H1 (cell line): ENCODE measurements at regions not wholly inside any gene's neighbourhood (a gene's known extent, or its start where the extent isn't known, plus 50 kb on each side); places are given as distances from the start of the nearest gene placed in this dataset.
"Not testable (repeated sequence)": the region's sequence is repeated elsewhere in the genome, so short reads cannot be mapped to it uniquely, and the experiment has no call there.

ENCODE experiments used
- CTCF ChIA-PET: fragments of 300-600 bp; sonication (Branson Sonifier 250); formaldehyde crosslinking; loops from one replicate; lab custom pipeline; 2021; ENCODE audit not compliant: partially characterized antibody; lab: Charles Lee
- POLR2A ChIA-PET: fragments of 300-600 bp; sonication (Branson Sonifier 250); formaldehyde crosslinking; loops from one replicate; lab custom pipeline; 2021; ENCODE audit warnings: inconsistent platforms; ENCODE audit not compliant: partially characterized antibody; lab: Charles Lee
- DNase-seq, 2 experiments: peaks; one replicate each; pipeline versions ENCODE4 v3.0.0 to v3.0.0-alpha.2; 2010 to 2022; ENCODE audit warnings: low spot score in 2 of 2, low read depth in 1 of 2, mixed read lengths in 1 of 2
- FAIRE-seq: peaks from 2 replicates; lab custom pipeline; 2011; peaks lifted over from hg19 to GRCh38; lab: Jason Lieb, UNC
- H2AFZ ChIP-seq: 2 replicates; pipeline ENCODE4 v1.8.1; 2012; ENCODE audit warnings: low read length, inconsistent platforms
- H2AK5ac ChIP-seq: 2 replicates; pipeline ENCODE4 v1.6.1; 2013; ENCODE audit warnings: low read depth, low read length
- H2BK120ac ChIP-seq: replicated peaks from 2 replicates; pipeline ENCODE3; 2013; ENCODE audit warnings: low read depth, low read length, inconsistent platforms
- H2BK12ac ChIP-seq: 2 replicates; pipeline ENCODE4 v1.6.1; 2013; ENCODE audit warnings: low read depth, low read length
- H2BK15ac ChIP-seq: 2 replicates; pipeline ENCODE4 v1.6.1; 2013; ENCODE audit warnings: low read length
- H2BK20ac ChIP-seq: 2 replicates; pipeline ENCODE4 v1.6.1; 2013; ENCODE audit warnings: low read length
- H2BK5ac ChIP-seq: 2 replicates; pipeline ENCODE4 v1.6.1; 2013; ENCODE audit warnings: low read depth, low read length
- H3K14ac ChIP-seq: 2 replicates; pipeline ENCODE4 v1.6.1; 2013; ENCODE audit warnings: inconsistent platforms; ENCODE audit not compliant: insufficient read length
- H3K18ac ChIP-seq: 2 replicates; pipeline ENCODE4 v1.6.1; 2013; ENCODE audit warnings: low read length; ENCODE audit errors: extremely low read depth
- H3K23ac ChIP-seq: 2 replicates; pipeline ENCODE4 v1.6.1; 2013; ENCODE audit warnings: inconsistent platforms; ENCODE audit not compliant: insufficient read length
- H3K23me2 ChIP-seq: 2 replicates; pipeline ENCODE4 v1.6.1; 2013; ENCODE audit warnings: low read depth, low read length
- H3K27ac ChIP-seq: 2 replicates; pipeline ENCODE4 v1.6.1; 2011; ENCODE audit warnings: low read depth, low read length, inconsistent platforms
- H3K27me3 ChIP-seq, 4 experiments: replicated peaks in 1 of 4; 1 replicate in 1 of 4; 2 replicates in 3 of 4; pipeline versions ENCODE4 v1.6.1 to v1.8.1; 2011 to 2013; ENCODE audit warnings: low read length in 3 of 4, mild to moderate bottlenecking in 3 of 4, inconsistent platforms in 2 of 4, mixed read lengths in 2 of 4, moderate library complexity in 1 of 4; ENCODE audit not compliant: control insufficient read depth in 3 of 4, insufficient read depth in 3 of 4; ENCODE audit errors: extremely low read depth in 1 of 4
- H3K36me3 ChIP-seq, 4 experiments: 2 replicates each; pipeline versions ENCODE4 v1.6.1 to v1.8.1; 2011 to 2013; ENCODE audit warnings: mild to moderate bottlenecking in 4 of 4, low read length in 3 of 4, moderate library complexity in 2 of 4, control low read depth in 1 of 4, inconsistent platforms in 1 of 4; ENCODE audit not compliant: insufficient read depth in 4 of 4, control insufficient read depth in 2 of 4
- H3K4ac ChIP-seq: replicated peaks from 2 replicates; pipeline ENCODE3; 2013; ENCODE audit warnings: low read length, low read depth, mixed read lengths, inconsistent platforms; ENCODE audit not compliant: insufficient read length
- H3K4me1 ChIP-seq, 4 experiments: replicated peaks in 1 of 4; 1 replicate in 1 of 4; 2 replicates in 3 of 4; pipeline versions ENCODE4 v1.6.1 to v1.8.1; 2011 to 2013; ENCODE audit warnings: low read length in 3 of 4, inconsistent platforms in 2 of 4, mixed read lengths in 1 of 4; ENCODE audit not compliant: insufficient read depth in 4 of 4, control insufficient read depth in 3 of 4
- H3K4me2 ChIP-seq, 2 experiments: 2 replicates each; pipeline versions ENCODE4 v1.6.1 to v1.8.1; 2011 to 2013; ENCODE audit warnings: low read depth in 2 of 2, low read length in 2 of 2, control low read depth in 1 of 2, inconsistent platforms in 1 of 2, mild to moderate bottlenecking in 1 of 2; ENCODE audit not compliant: insufficient read depth in 1 of 2
- H3K4me3 ChIP-seq, 4 experiments: fragments of 200-600, 300-600 bp in 1 of 4; sonication (generic), shearing (Covaris generic), sonication (Bioruptor Twin) in 1 of 4; 2 replicates each; pipeline versions ENCODE4 v1.5.1 to v1.8.1; 2011 to 2016; ENCODE audit warnings: low read length in 4 of 4, low read depth in 3 of 4, control low read depth in 2 of 4, inconsistent platforms in 2 of 4, mild to moderate bottlenecking in 2 of 4, mixed read lengths in 1 of 4, moderate library complexity in 1 of 4; ENCODE audit not compliant: insufficient read depth in 2 of 4; ENCODE audit errors: extremely low read depth in 1 of 4
- H3K56ac ChIP-seq: replicated peaks from 2 replicates; pipeline ENCODE3; 2013; ENCODE audit warnings: low read depth, mild to moderate bottlenecking, mixed read lengths, low read length, inconsistent platforms; ENCODE audit not compliant: insufficient read length
- H3K79me1 ChIP-seq: 2 replicates; pipeline ENCODE4 v1.6.1; 2013; ENCODE audit warnings: low read depth, low read length, control low read depth
- H3K79me2 ChIP-seq, 2 experiments: 2 replicates each; pipeline versions ENCODE4 v1.6.1 to v1.8.1; 2012 to 2013; ENCODE audit warnings: low read length in 2 of 2, mild to moderate bottlenecking in 2 of 2, inconsistent platforms in 1 of 2; ENCODE audit not compliant: insufficient read depth in 2 of 2, control insufficient read depth in 1 of 2
- H3K9ac ChIP-seq, 4 experiments: replicated peaks in 1 of 4; 1 replicate in 1 of 4; 2 replicates in 3 of 4; pipeline versions ENCODE4 v1.6.1 to v1.8.1; 2011 to 2013; ENCODE audit warnings: low read depth in 3 of 4, low read length in 3 of 4, control low read depth in 2 of 4, mild to moderate bottlenecking in 2 of 4, moderate library complexity in 2 of 4, inconsistent platforms in 1 of 4; ENCODE audit errors: extremely low read depth in 1 of 4
- H3K9me3 ChIP-seq, 2 experiments: 2 replicates each; pipeline versions ENCODE4 v1.6.1 to v1.8.1; 2012 to 2013; ENCODE audit warnings: mild to moderate bottlenecking in 2 of 2, moderate library complexity in 2 of 2, control low read depth in 1 of 2, inconsistent platforms in 1 of 2, low read depth in 1 of 2, low read length in 1 of 2, mixed read lengths in 1 of 2; ENCODE audit not compliant: insufficient read depth in 2 of 2
- H4K20me1 ChIP-seq, 2 experiments: replicated peaks in 1 of 2; 2 replicates each; pipeline versions ENCODE3 to v1.8.1; 2011 to 2013; ENCODE audit warnings: inconsistent platforms in 2 of 2, low read length in 2 of 2, mild to moderate bottlenecking in 1 of 2; ENCODE audit not compliant: insufficient read depth in 2 of 2, control insufficient read depth in 1 of 2
- H4K5ac ChIP-seq: 2 replicates; pipeline ENCODE4 v1.6.1; 2013; ENCODE audit warnings: low read length, low read depth, mixed read lengths, inconsistent platforms; ENCODE audit not compliant: insufficient read length
- H4K8ac ChIP-seq: 2 replicates; pipeline ENCODE4 v1.8.0; 2013; ENCODE audit warnings: mild to moderate bottlenecking, moderate library complexity, low read length, inconsistent platforms; ENCODE audit not compliant: insufficient read depth; ENCODE audit errors: extremely low read depth
- H4K91ac ChIP-seq: replicated peaks from 2 replicates; pipeline ENCODE3; 2013; ENCODE audit warnings: low read length, mixed read lengths, inconsistent platforms; ENCODE audit not compliant: insufficient read length
- ASH2L ChIP-seq: fragments of 200-600, 300-600 bp; sonication (generic); IDR thresholded peaks from one replicate; pipeline ENCODE4 v1.7.1; 2017; ENCODE audit warnings: low read length
- CHD2 ChIP-seq: IDR thresholded peaks from 2 replicates; pipeline ENCODE4 v1.6.1; 2012; ENCODE audit warnings: low read length, improper control_type of control experiment
- EP300 ChIP-seq, 2 experiments: IDR thresholded peaks; 1 replicate in 1 of 2; 2 replicates in 1 of 2; pipeline ENCODE4 v1.6.1; 2011 to 2012; ENCODE audit warnings: low read depth in 2 of 2, low read length in 2 of 2, mild to moderate bottlenecking in 2 of 2, borderline replicate concordance in 1 of 2, inconsistent platforms in 1 of 2, moderate library complexity in 1 of 2
- GTF2F1 ChIP-seq: IDR thresholded peaks from 2 replicates; pipeline ENCODE4 v1.6.1; 2012; ENCODE audit warnings: low read depth, low read length, improper control_type of control experiment, borderline replicate concordance
- MAFK ChIP-seq: IDR thresholded peaks from 2 replicates; pipeline ENCODE4 v1.6.1; 2012; ENCODE audit warnings: low read depth, mild to moderate bottlenecking, improper control_type of control experiment, low read length
- POLR2A ChIP-seq, 2 experiments: IDR thresholded peaks; 1 replicate in 1 of 2; 2 replicates in 1 of 2; pipeline ENCODE4 v1.6.1; 2011; ENCODE audit warnings: low read depth in 2 of 2, low read length in 2 of 2, mild to moderate bottlenecking in 2 of 2; ENCODE audit errors: control extremely low read depth in 1 of 2
- SP1 ChIP-seq: IDR thresholded peaks from 2 replicates; pipeline ENCODE4 v1.6.1; 2011; ENCODE audit warnings: low read depth, low read length
- TAF1 ChIP-seq: IDR thresholded peaks from 2 replicates; pipeline ENCODE4 v1.6.1; 2011; ENCODE audit warnings: mild to moderate bottlenecking, low read depth, low read length
- TBP ChIP-seq: IDR thresholded peaks from 2 replicates; pipeline ENCODE4 v1.6.1; 2011; ENCODE audit warnings: low read depth, low read length, improper control_type of control experiment
- TCF12 ChIP-seq: IDR thresholded peaks from 2 replicates; pipeline ENCODE4 v1.6.1; 2011; ENCODE audit warnings: low read depth, mild to moderate bottlenecking, low read length
- YY1 ChIP-seq: IDR thresholded peaks from 2 replicates; pipeline ENCODE4 v1.6.1; 2011; ENCODE audit warnings: low read depth, mild to moderate bottlenecking, low read length
- WGBS, 2 experiments: shearing (Covaris generic) in 1 of 2; methylation state at CpG; one replicate each; pipeline versions ENCODE4 v1.1.6 to v1.1.7; 2013 to 2015; ENCODE audit warnings: low lambda C conversion rate in 2 of 2, mixed read lengths in 2 of 2, inconsistent platforms in 1 of 2, low coverage in 1 of 2, missing lambda C conversion rate in 1 of 2; ENCODE audit not compliant: insufficient replicate concordance in 2 of 2, insufficient coverage in 1 of 2, insufficient read length in 1 of 2; ENCODE audit errors: extremely low coverage in 1 of 2, missing lambda C conversion rate in 1 of 2; 5-methylcytosine and 5-hydroxymethylcytosine counted together

DNA sequence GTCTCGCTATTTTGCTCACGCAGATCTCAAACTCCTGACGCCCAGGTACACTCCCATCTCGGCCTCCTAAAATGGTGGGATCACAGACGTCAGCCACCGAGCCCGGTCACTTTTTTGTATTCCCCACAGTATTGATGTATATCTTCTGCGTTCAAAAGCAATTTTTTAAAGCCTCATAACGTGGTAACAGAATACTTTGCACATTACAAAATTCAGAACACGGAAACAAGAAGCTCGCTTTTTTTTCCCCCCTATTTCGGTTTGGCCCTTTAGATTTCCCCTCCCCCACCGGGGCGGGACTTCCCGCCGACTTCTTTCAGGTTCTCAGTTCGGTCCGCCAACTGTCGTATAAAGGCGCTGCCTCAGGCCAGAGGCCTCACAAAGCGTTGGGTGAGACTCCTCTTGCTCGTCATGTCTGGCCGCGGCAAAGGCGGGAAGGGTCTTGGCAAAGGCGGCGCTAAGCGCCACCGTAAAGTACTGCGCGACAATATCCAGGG, 88.4 kb downstream of the OR2B2 start:
- H3K18ac ChIP-seq, H3K4me1 ChIP-seq, H3K79me2 ChIP-seq, H3K23me2 ChIP-seq, H3K36me3 ChIP-seq, H2AK5ac ChIP-seq, H4K8ac ChIP-seq, H3K79me1 ChIP-seq, H3K23ac ChIP-seq, H4K91ac ChIP-seq, H3K14ac ChIP-seq, H3K4ac ChIP-seq, H2BK20ac ChIP-seq, H3K27me3 ChIP-seq, H4K20me1 ChIP-seq, H3K9me3 ChIP-seq, H2BK12ac ChIP-seq, H2AFZ ChIP-seq, H2BK15ac ChIP-seq: not testable (repeated sequence)
- Histone ChIP-seq H4K5ac (peak overlapping the region; percentile 69), H2BK120ac (peak overlapping the region; percentile 14), H3K4me3 (peak overlapping the region in 3 of 4 experiments; percentile 31 to 88 (median 56); a peak in 4 of 8 replicates), H3K27ac (peak overlapping the region; percentile 87), H2BK5ac (0 out of 2 replicates have a peak overlapping the region, but pooled peaks have one; percentile 50), H3K56ac (peak overlapping the region; percentile 86), H3K4me2 (peak overlapping the region; percentile 70 to 75), H3K9ac (peak overlapping the region in 2 of 4 experiments; percentile 51 to 56; a peak in 1 of 7 replicates)
- ChIA-PET CTCF (interaction anchor here (2.3 kb wide), 1 partner anchor 72 kb away, joined by 15 read pairs; no protein-coding TSS in a partner anchor), POLR2A (interaction anchor here (0.6 to 9.2 kb wide), 25 partner anchors 10 to 1806 kb away, joined by 3 to 607 read pairs (median 10); a partner anchor contains a TSS)
- TF ChIP-seq YY1 (0 out of 2 replicates have a peak, but pooled peaks have one; percentile 51), MAFK (0 out of 2 replicates have a peak, but pooled peaks have one; percentile 32), ASH2L (peak; percentile 6), TCF12 (0 out of 2 replicates have a peak, but pooled peaks have one; percentile 10), TBP (peak; percentile 93), SP1 (peak; percentile 86), POLR2A (IDR thresholded peaks at IDR 0.05; ENCODE audit: control extremely low read depth in 1 of 2, low read depth in 2 of 2, low read length in 2 of 2) (peak in 1 of 2 experiments; percentile 47; a peak in 2 of 3 replicates), GTF2F1 (peak; percentile 69; the same call in 1 of the 2 replicates), CHD2 (peak; percentile 76), EP300 (IDR thresholded peaks at IDR 0.05; ENCODE audit: borderline replicate concordance in 1 of 2, low read depth in 2 of 2, low read length in 2 of 2) (peak in 1 of 2 experiments; percentile 94; a peak in 1 of 3 replicates), TAF1 (peak; percentile 87)
- 2% methylated on average over 29 of the region's 31 CpGs; no CpG with 5 or more reads in 1 of the 2 experiments for WGBS, 2 experiments
- DNase-seq: peak in 1 of 2 experiments; percentile 91
- FAIRE-seq: peak; percentile 95
